ENCODE measurements at regions not wholly inside any gene's neighbourhood (a gene's known extent, or its start where the extent isn't known, plus 50 kb on each side); places are given as distances from the start of the nearest gene placed in this dataset.

DNA sequence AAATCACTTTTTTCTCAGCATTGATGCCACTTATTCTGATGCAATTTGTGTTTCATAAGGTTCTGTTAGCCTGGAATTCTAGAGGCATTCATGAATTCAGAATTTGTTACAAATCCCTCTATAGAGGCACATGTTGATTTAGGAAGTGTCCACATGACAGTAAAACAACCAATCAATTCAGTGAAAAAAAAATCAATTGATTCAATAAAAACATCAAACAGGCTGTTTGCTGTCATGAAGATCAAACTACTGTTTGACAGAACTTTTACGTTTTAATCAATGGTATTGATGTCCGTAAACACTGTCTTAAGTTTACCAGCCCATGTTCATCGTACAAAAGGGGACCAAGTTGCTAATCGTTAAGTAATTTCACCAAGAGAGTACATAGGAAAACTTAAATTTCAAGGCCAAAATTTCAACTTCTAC lies 261.5 kb downstream of the FIGN start:
- TF ChIP-seq, protein P1, sequence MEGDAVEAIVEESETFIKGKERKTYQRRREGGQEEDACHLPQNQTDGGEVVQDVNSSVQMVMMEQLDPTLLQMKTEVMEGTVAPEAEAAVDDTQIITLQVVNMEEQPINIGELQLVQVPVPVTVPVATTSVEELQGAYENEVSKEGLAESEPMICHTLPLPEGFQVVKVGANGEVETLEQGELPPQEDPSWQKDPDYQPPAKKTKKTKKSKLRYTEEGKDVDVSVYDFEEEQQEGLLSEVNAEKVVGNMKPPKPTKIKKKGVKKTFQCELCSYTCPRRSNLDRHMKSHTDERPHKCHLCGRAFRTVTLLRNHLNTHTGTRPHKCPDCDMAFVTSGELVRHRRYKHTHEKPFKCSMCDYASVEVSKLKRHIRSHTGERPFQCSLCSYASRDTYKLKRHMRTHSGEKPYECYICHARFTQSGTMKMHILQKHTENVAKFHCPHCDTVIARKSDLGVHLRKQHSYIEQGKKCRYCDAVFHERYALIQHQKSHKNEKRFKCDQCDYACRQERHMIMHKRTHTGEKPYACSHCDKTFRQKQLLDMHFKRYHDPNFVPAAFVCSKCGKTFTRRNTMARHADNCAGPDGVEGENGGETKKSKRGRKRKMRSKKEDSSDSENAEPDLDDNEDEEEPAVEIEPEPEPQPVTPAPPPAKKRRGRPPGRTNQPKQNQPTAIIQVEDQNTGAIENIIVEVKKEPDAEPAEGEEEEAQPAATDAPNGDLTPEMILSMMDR (IDR thresholded peaks at IDR 0.05), result no peak
- TF ChIP-seq EZH2 (IDR thresholded peaks at IDR 0.05; ENCODE audit: borderline replicate concordance, insufficient read depth, low read depth, low read length, poor library complexity, severe bottlenecking), result no peak
